IMR-90 (cell line): ENCODE measurements at regions not wholly inside any gene's neighbourhood (a gene's known extent, or its start where the extent isn't known, plus 50 kb on each side); places are given as distances from the start of the nearest gene placed in this dataset.

Experiments used
- ATAC-seq: fragments of 200-7000 bp; cut with Tn5 transposase; 2 replicates; pipeline ENCODE4 v1.9.1; 2020; ENCODE audit warnings: low read depth, mild to moderate bottlenecking, moderate library complexity
- BruUV-seq: library from RNA; stranded (reverse); fragments of 400-500 nt; replicated peaks from 2 replicates; lab custom pipeline; 2021; lab: Mats Ljungman, UMichigan
- CTCF ChIA-PET: fragments of 300-600 bp; formaldehyde crosslinking; extraction: SDS; loops from one replicate; lab custom pipeline; 2021; ENCODE audit warnings: antibody characterized with exemption; lab: Yijun Ruan, JAX
- POLR2A ChIA-PET: fragments of 300-600 bp; sonication (Branson Sonifier 250); formaldehyde crosslinking; loops from one replicate; lab custom pipeline; 2022; ENCODE audit warnings: antibody characterized with exemption; ENCODE audit not compliant: unreplicated experiment; lab: Charles Lee
- DNase-seq: peaks from one replicate; pipeline ENCODE4 v3.0.0; 2013
- H2AFZ ChIP-seq: replicated peaks from 2 replicates; pipeline ENCODE3; 2013; ENCODE audit warnings: low read length, mild to moderate bottlenecking; ENCODE audit not compliant: poor library complexity
- H2AK5ac ChIP-seq: 2 replicates; pipeline ENCODE4 v1.6.1; 2013; ENCODE audit warnings: low read depth, low read length, inconsistent platforms
- H2AK9ac ChIP-seq: replicated peaks from 2 replicates; pipeline ENCODE3; 2013; ENCODE audit warnings: mild to moderate bottlenecking, low read depth, low read length, moderate library complexity; ENCODE audit not compliant: poor library complexity
- H2BK120ac ChIP-seq: 2 replicates; pipeline ENCODE4 v1.6.1; 2013; ENCODE audit warnings: low read depth, low read length, inconsistent platforms
- H2BK15ac ChIP-seq: 3 replicates; pipeline ENCODE4 v1.6.1; 2013; ENCODE audit warnings: low read depth, low read length, inconsistent platforms
- H2BK20ac ChIP-seq: 2 replicates; pipeline ENCODE4 v1.6.1; 2013; ENCODE audit warnings: low read depth, mild to moderate bottlenecking, inconsistent platforms, low read length, moderate library complexity
- H2BK5ac ChIP-seq: 2 replicates; pipeline ENCODE4 v1.6.1; 2013; ENCODE audit warnings: mild to moderate bottlenecking, low read depth, low read length, inconsistent platforms; ENCODE audit not compliant: poor library complexity, severe bottlenecking
- H3K14ac ChIP-seq: replicated peaks from 2 replicates; pipeline ENCODE4 v1.6.1; 2013; ENCODE audit warnings: low read depth, low read length, inconsistent platforms
- H3K18ac ChIP-seq: 2 replicates; pipeline ENCODE4 v1.6.1; 2013; ENCODE audit warnings: low read depth, low read length, control low read depth
- H3K23ac ChIP-seq: 2 replicates; pipeline ENCODE4 v1.6.1; 2013; ENCODE audit warnings: low read depth, low read length, inconsistent platforms
- H3K27ac ChIP-seq: 2 replicates; pipeline ENCODE4 v1.5.1; 2013; ENCODE audit warnings: mild to moderate bottlenecking, control low read depth, low read length; ENCODE audit not compliant: insufficient read depth
- H3K27me3 ChIP-seq: 2 replicates; pipeline ENCODE4 v1.6.1; 2013; ENCODE audit warnings: low read length; ENCODE audit not compliant: control insufficient read depth, insufficient read depth
- H3K36me3 ChIP-seq: 2 replicates; pipeline ENCODE4 v1.6.1; 2013; ENCODE audit warnings: low read length, mixed read lengths; ENCODE audit not compliant: control insufficient read depth, insufficient read depth
- H3K4ac ChIP-seq: 2 replicates; pipeline ENCODE4 v1.6.1; 2013; ENCODE audit warnings: low read depth, low read length, inconsistent platforms
- H3K4me1 ChIP-seq: 2 replicates; pipeline ENCODE4 v1.6.1; 2013; ENCODE audit warnings: low read length, mixed read lengths; ENCODE audit not compliant: control insufficient read depth, insufficient read depth
- H3K4me2 ChIP-seq: 2 replicates; pipeline ENCODE4 v1.6.1; 2013; ENCODE audit warnings: low read depth, mild to moderate bottlenecking, control low read depth, low read length, moderate library complexity
- H3K4me3 ChIP-seq: 2 replicates; pipeline ENCODE4 v1.5.1; 2013; ENCODE audit warnings: low read depth, mild to moderate bottlenecking, control low read depth, low read length, moderate library complexity; ENCODE audit not compliant: insufficient read depth
- H3K56ac ChIP-seq: 2 replicates; pipeline ENCODE4 v1.6.1; 2013; ENCODE audit warnings: low read length, inconsistent platforms; ENCODE audit not compliant: insufficient read depth; ENCODE audit errors: extremely low read depth
- H3K79me1 ChIP-seq, 2 experiments: 2 replicates each; pipeline ENCODE4 v1.6.1; 2013; ENCODE audit warnings: low read length in 2 of 2, inconsistent platforms in 1 of 2, low read depth in 1 of 2
- H3K9ac ChIP-seq: 2 replicates; pipeline ENCODE4 v1.6.1; 2013; ENCODE audit warnings: low read depth, low read length, control low read depth
- H3K9me1 ChIP-seq: 2 replicates; pipeline ENCODE4 v1.6.1; 2013; ENCODE audit warnings: low read length, inconsistent platforms; ENCODE audit not compliant: insufficient read depth
- H3K9me3 ChIP-seq: 2 replicates; pipeline ENCODE4 v1.6.1; 2013; ENCODE audit warnings: low read length; ENCODE audit not compliant: control insufficient read depth, insufficient read depth
- H4K20me1 ChIP-seq: 2 replicates; pipeline ENCODE4 v1.6.1; 2013; ENCODE audit warnings: low read length, inconsistent platforms; ENCODE audit not compliant: insufficient read depth
- H4K5ac ChIP-seq: 2 replicates; pipeline ENCODE4 v1.6.1; 2013; ENCODE audit warnings: mild to moderate bottlenecking, low read depth, low read length, control low read depth
- H4K8ac ChIP-seq, 2 experiments: 2 replicates each; pipeline ENCODE4 v1.6.1; 2013; ENCODE audit warnings: low read depth in 2 of 2, low read length in 2 of 2, control low read depth in 1 of 2, inconsistent platforms in 1 of 2
- H4K91ac ChIP-seq: 2 replicates; pipeline ENCODE4 v1.6.1; 2013; ENCODE audit warnings: low read depth, low read length, inconsistent platforms; ENCODE audit not compliant: insufficient read depth
- NFE2L2 ChIP-seq: fragments of 150-350 bp; IDR thresholded peaks from 2 replicates; pipeline ENCODE4 v1.6.1; 2016; ENCODE audit warnings: low read depth, mild to moderate bottlenecking, low read length
- WGBS, 2 experiments: methylation state at CpG; one replicate each; pipeline versions ENCODE4 v1.1.5 to v1.1.7; 2013; ENCODE audit warnings: missing lambda C conversion rate in 2 of 2; ENCODE audit not compliant: insufficient read length in 1 of 2; ENCODE audit errors: extremely low coverage in 2 of 2; 5-methylcytosine and 5-hydroxymethylcytosine counted together
- dilution Hi-C: fragments of 300-500 bp; cut with HindIII; formaldehyde crosslinking; loops from one replicate; pipeline ENCODE4 v1.14.3; 2018; ENCODE audit warnings: low sequenced_read_pairs; ENCODE audit not compliant: unreplicated experiment
- in situ Hi-C: fragments of 300-500 bp; cut with MboI; formaldehyde crosslinking; loops from 3 replicates; pipeline ENCODE4 v1.14.3; 2019; ENCODE audit warnings: low sequenced_read_pairs, inconsistent platforms, mixed read lengths
- intact Hi-C: fragments of 100-400 bp; cut with micrococcal nuclease; formaldehyde crosslinking; loops from 2 replicates; pipeline ENCODE4 v1.10.0; 2022

GRCh38 chr14:95014036-95014435 lies 143.3 kb downstream of the DICER1 start:
- dilution Hi-C loops (no loop called here), in situ Hi-C loops (no loop called here), intact Hi-C loops (no loop called here)
- no TSS peak for BruUV-seq
- Histone ChIP-seq H4K20me1 (no peaks in the 10 kb centered on the region), H3K27ac (no peak overlapping the region), H3K9me3 (peaks cover 3% of the 10 kb centered on the region; the same call in 1 of the 2 replicates), H4K8ac (no peak overlapping the region), H3K4me1 (no peaks in the 10 kb centered on the region), H4K91ac (no peak overlapping the region), H3K56ac (no peak overlapping the region), H4K5ac (no peak overlapping the region), H2BK20ac (no peak overlapping the region), H2BK5ac (no peak overlapping the region), H3K4me3 (no peak overlapping the region), H3K9ac (no peak overlapping the region), H3K4me2 (no peak overlapping the region), H2AFZ (no peak overlapping the region), H3K18ac (no peak overlapping the region), H3K4ac (no peak overlapping the region), H3K14ac (no peak overlapping the region), H3K36me3 (no peaks in the 10 kb centered on the region), H3K23ac (no peak overlapping the region), H3K9me1 (no peaks in the 10 kb centered on the region), H2BK120ac (no peak overlapping the region), H3K79me1 (no peaks in the 10 kb centered on the region), H2AK5ac (no peak overlapping the region), H3K27me3 (peaks cover 3% of the 10 kb centered on the region; the same call in 1 of the 2 replicates), H2BK15ac (no peak overlapping the region), H2AK9ac (no peak overlapping the region)
- POLR2A ChIA-PET: no interaction called here
- CTCF ChIA-PET: interaction anchor here (0.6 kb wide), 1 partner anchor 157 kb away, joined by 6 read pairs; no protein-coding TSS in a partner anchor
- ATAC-seq (no peak), DNase-seq (no peak)
- 50% methylated on average over 2 of the region's 7 CpGs; no CpG with 5 or more reads in 1 of the 2 experiments for WGBS, 2 experiments
- no peak for TF ChIP-seq NFE2L2
